Endodermal cell (in vitro differentiated cells): ENCODE measurements at regions not wholly inside any gene's neighbourhood (a gene's known extent, or its start where the extent isn't known, plus 50 kb on each side); places are given as distances from the start of the nearest gene placed in this dataset.
A peak's percentile ranks its signal among the peaks of the same experiment; 100 is the strongest.

ENCODE experiments used
- DNase-seq: peaks from one replicate; pipeline ENCODE4 v3.0.0-alpha.2; 2017
- H3K27ac ChIP-seq: 2 replicates; pipeline ENCODE4 v1.5.1; 2013; ENCODE audit warnings: mild to moderate bottlenecking, low read depth, low read length, moderate library complexity
- H3K27me3 ChIP-seq: 2 replicates; pipeline ENCODE4 v1.6.1; 2013; ENCODE audit warnings: mild to moderate bottlenecking, low read length, moderate library complexity; ENCODE audit not compliant: insufficient read depth, control insufficient read depth, poor library complexity, severe bottlenecking
- H3K36me3 ChIP-seq: 2 replicates; pipeline ENCODE4 v1.7.0; 2013; ENCODE audit warnings: mild to moderate bottlenecking, low read length, moderate library complexity; ENCODE audit not compliant: control insufficient read depth, insufficient read depth
- H3K4me1 ChIP-seq: one replicate; pipeline ENCODE4 v1.7.0; 2013; ENCODE audit warnings: low read length; ENCODE audit not compliant: control insufficient read depth, insufficient read depth
- H3K4me3 ChIP-seq: 2 replicates; pipeline ENCODE4 v1.5.1; 2013; ENCODE audit warnings: mild to moderate bottlenecking, low read length, moderate library complexity
- H3K9ac ChIP-seq: 2 replicates; pipeline ENCODE4 v1.6.1; 2013; ENCODE audit warnings: mild to moderate bottlenecking, low read length, moderate library complexity; ENCODE audit not compliant: poor library complexity, severe bottlenecking; ENCODE audit errors: extremely low read depth
- H3K9me3 ChIP-seq: 2 replicates; pipeline ENCODE4 v1.6.1; 2013; ENCODE audit warnings: mild to moderate bottlenecking, low read length, moderate library complexity; ENCODE audit not compliant: control insufficient read depth
- H3K27ac Mint-ChIP-seq: 2 replicates; pipeline ENCODE4 v1.8.0; 2020; ENCODE audit warnings: mixed read lengths
- H3K27me3 Mint-ChIP-seq: 2 replicates; pipeline ENCODE4 v1.8.0; 2021; ENCODE audit warnings: mild to moderate bottlenecking, mixed read lengths; ENCODE audit not compliant: insufficient read depth
- H3K36me3 Mint-ChIP-seq: 2 replicates; pipeline ENCODE4 v1.8.0; 2020; ENCODE audit warnings: low read depth, mixed read lengths
- H3K4me1 Mint-ChIP-seq: 2 replicates; pipeline ENCODE4 v1.8.0; 2020; ENCODE audit warnings: mixed read lengths
- H3K4me3 Mint-ChIP-seq: 2 replicates; pipeline ENCODE4 v1.8.0; 2020; ENCODE audit warnings: mild to moderate bottlenecking, moderate library complexity, mixed read lengths
- H3K9me3 Mint-ChIP-seq: 2 replicates; pipeline ENCODE4 v1.8.0; 2020; ENCODE audit warnings: mild to moderate bottlenecking, mixed read lengths
- WGBS, 2 experiments: methylation state at CpG; one replicate each; pipeline versions ENCODE4 v1.1.5 to v1.1.7; 2013; ENCODE audit warnings: missing lambda C conversion rate in 2 of 2, mixed read lengths in 1 of 2; ENCODE audit not compliant: insufficient coverage in 1 of 2, insufficient read length in 1 of 2; 5-methylcytosine and 5-hydroxymethylcytosine counted together
- TF ChIP-seq, protein P1 (sequence below): fragments of 200-600 bp; sonication (generic); conservative IDR thresholded peaks from 2 replicates; pipeline ENCODE4 v1.5.0; 2021; ENCODE audit warnings: antibody characterized with exemption, mild to moderate bottlenecking

DNA sequence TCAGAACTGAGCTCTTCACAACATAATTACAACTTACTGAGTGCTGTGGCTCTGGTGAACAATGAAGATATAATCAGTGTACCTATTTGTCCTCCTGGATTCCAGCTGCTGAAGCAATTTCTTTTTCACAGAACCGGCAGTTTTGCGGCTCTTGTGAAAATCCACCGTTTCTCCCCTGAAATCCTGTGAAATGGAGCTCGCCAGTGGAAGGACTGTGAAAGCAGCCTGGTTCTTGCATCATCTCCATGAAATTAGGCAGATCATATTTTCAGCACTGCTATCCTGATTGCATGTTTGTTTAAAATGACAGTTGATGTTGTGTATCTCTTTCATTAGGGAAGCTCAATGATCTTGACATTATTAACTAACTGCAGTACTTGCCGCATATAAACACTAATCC lies 120.2 kb upstream of the SNX19 start:
- Histone ChIP-seq H3K4me3 (no peak overlapping the region), H3K9ac (no peak overlapping the region), H3K9me3 (no peaks in the 10 kb centered on the region), H3K27me3 (no peaks in the 10 kb centered on the region), H3K36me3 (no peaks in the 10 kb centered on the region), H3K4me1 (no peaks in the 10 kb centered on the region), H3K27ac (no peak overlapping the region)
- TF ChIP-seq, protein P1, sequence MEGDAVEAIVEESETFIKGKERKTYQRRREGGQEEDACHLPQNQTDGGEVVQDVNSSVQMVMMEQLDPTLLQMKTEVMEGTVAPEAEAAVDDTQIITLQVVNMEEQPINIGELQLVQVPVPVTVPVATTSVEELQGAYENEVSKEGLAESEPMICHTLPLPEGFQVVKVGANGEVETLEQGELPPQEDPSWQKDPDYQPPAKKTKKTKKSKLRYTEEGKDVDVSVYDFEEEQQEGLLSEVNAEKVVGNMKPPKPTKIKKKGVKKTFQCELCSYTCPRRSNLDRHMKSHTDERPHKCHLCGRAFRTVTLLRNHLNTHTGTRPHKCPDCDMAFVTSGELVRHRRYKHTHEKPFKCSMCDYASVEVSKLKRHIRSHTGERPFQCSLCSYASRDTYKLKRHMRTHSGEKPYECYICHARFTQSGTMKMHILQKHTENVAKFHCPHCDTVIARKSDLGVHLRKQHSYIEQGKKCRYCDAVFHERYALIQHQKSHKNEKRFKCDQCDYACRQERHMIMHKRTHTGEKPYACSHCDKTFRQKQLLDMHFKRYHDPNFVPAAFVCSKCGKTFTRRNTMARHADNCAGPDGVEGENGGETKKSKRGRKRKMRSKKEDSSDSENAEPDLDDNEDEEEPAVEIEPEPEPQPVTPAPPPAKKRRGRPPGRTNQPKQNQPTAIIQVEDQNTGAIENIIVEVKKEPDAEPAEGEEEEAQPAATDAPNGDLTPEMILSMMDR = no peak
- Mint-ChIP-seq H3K36me3 (no peaks in the 10 kb centered on the region), H3K27ac (no peak overlapping the region), H3K9me3 (no peaks in the 10 kb centered on the region), H3K4me3 (no peak overlapping the region), H3K4me1 (peaks cover 5% of the 10 kb centered on the region), H3K27me3 (no peaks in the 10 kb centered on the region)
- 92 to 96% methylated on average over 4 to 5 of the region's 5 CpGs for WGBS, 2 experiments
- DNase-seq = no peak

GRCh38 chr11:131037873-131038272 lies 121.6 kb upstream of the SNX19 start:
- H3K27ac Mint-ChIP-seq = no peak overlapping the region
- no peak for DNase-seq
- 61 to 71% methylated on average over 6 to 7 of the region's 7 CpGs for WGBS, 2 experiments
- no peaks in the 10 kb centered on the region for H3K9me3 Mint-ChIP-seq
- H3K4me3 ChIP-seq = no peak overlapping the region
- no peaks in the 10 kb centered on the region for H3K4me1 ChIP-seq
- no peaks in the 10 kb centered on the region for H3K36me3 ChIP-seq
- TF ChIP-seq, protein P1 = no peak
- H3K27ac ChIP-seq = no peak overlapping the region
- H3K4me3 Mint-ChIP-seq = no peak overlapping the region
- no peak overlapping the region for H3K9ac ChIP-seq
- no peaks in the 10 kb centered on the region for H3K27me3 Mint-ChIP-seq
- H3K27me3 ChIP-seq = no peaks in the 10 kb centered on the region
- H3K36me3 Mint-ChIP-seq = no peaks in the 10 kb centered on the region
- no peaks in the 10 kb centered on the region for H3K9me3 ChIP-seq
- H3K4me1 Mint-ChIP-seq = peaks cover 5% of the 10 kb centered on the region

DNA sequence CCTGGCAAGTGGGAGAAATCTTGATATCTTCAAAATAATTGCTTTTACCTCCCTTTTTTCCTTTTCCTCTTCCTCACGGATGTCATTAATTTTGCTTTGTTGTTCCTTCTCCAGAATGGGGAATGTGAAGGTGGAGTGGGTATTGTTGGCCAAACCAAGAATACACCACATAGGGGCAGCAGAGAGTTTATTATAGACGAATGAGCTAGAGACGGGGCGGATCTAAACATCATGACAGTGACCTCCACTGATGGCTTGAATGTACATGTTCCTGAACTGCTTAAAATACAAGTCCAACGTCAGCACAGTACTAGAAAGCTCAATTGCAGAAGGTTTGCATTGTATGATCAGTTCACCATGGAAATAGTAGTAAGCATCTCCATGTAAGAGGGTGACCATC lies 122.3 kb upstream of the SNX19 start:
- peak; percentile 67 for DNase-seq
- H3K4me1 Mint-ChIP-seq = no peaks in the 10 kb centered on the region
- no peak overlapping the region for H3K27ac Mint-ChIP-seq
- no peaks in the 10 kb centered on the region for H3K36me3 ChIP-seq
- no peak overlapping the region for H3K9ac ChIP-seq
- no peaks in the 10 kb centered on the region for H3K4me1 ChIP-seq
- no peaks in the 10 kb centered on the region for H3K27me3 Mint-ChIP-seq
- TF ChIP-seq, protein P1 = peak; percentile 75
- no peaks in the 10 kb centered on the region for H3K9me3 Mint-ChIP-seq
- H3K4me3 Mint-ChIP-seq = no peak overlapping the region
- H3K27me3 ChIP-seq = no peaks in the 10 kb centered on the region
- no peak overlapping the region for H3K27ac ChIP-seq
- H3K36me3 Mint-ChIP-seq = no peaks in the 10 kb centered on the region
- H3K9me3 ChIP-seq = no peaks in the 10 kb centered on the region
- H3K4me3 ChIP-seq = no peak overlapping the region
- WGBS, 2 experiments = 36 to 52% methylated on average over 3 to 4 of the region's 5 CpGs
